Ramos (cell line): ENCODE measurements at regions not wholly inside any gene's neighbourhood (a gene's known extent, or its start where the extent isn't known, plus 50 kb on each side); places are given as distances from the start of the nearest gene placed in this dataset.

Source experiments
- in situ Hi-C: fragments of 300-500 bp; cut with MboI; formaldehyde crosslinking; loops from one replicate; pipeline ENCODE4 v1.14.3; 2022; ENCODE audit warnings: low sequenced_read_pairs; ENCODE audit not compliant: unreplicated experiment

- in situ Hi-C loops: no loop called here
Observed at GRCh38 chr2:217402144-217402543, 542.3 kb upstream of the TNP1 start.

- in situ Hi-C loops: no loop called here
Observed at GRCh38 chr2:217399291-217399690, 539.4 kb upstream of the TNP1 start.

- in situ Hi-C loops: no loop called here
Observed at GRCh38 chr2:217398860-217399259, 539.0 kb upstream of the TNP1 start.

- in situ Hi-C loops: no loop called here
Observed at GRCh38 chr2:217398101-217398500, 538.2 kb upstream of the TNP1 start.

- in situ Hi-C loops: no loop called here
Observed at GRCh38 chr2:217396586-217396985, 536.7 kb upstream of the TNP1 start.

- in situ Hi-C loops: no loop called here
Observed at GRCh38 chr2:217396165-217396564, 536.3 kb upstream of the TNP1 start.

- in situ Hi-C loops: no loop called here
Observed at GRCh38 chr2:217394510-217395351, 534.9 kb upstream of the TNP1 start.

- in situ Hi-C loops: no loop called here
Observed at GRCh38 chr2:217393585-217394032, 533.7 kb upstream of the TNP1 start.

GRCh38 chr2:217392930-217393584, 533.2 kb upstream of the TNP1 start:
- in situ Hi-C loops: no loop called here

- in situ Hi-C loops: no loop called here
Observed at GRCh38 chr2:217387776-217388387, 528.0 kb upstream of the TNP1 start.

GRCh38 chr2:217386041-217386440, 526.2 kb upstream of the TNP1 start:
- in situ Hi-C loops: no loop called here

- in situ Hi-C loops: no loop called here
Observed at GRCh38 chr2:217383620-217384019, 523.8 kb upstream of the TNP1 start.

- in situ Hi-C loops: no loop called here
Observed at GRCh38 chr2:217382794-217383193, 522.9 kb upstream of the TNP1 start.

GRCh38 chr2:217379807-217380206, 519.9 kb upstream of the TNP1 start:
- in situ Hi-C loops: no loop called here

GRCh38 chr2:217372794-217373193, 512.9 kb upstream of the TNP1 start:
- in situ Hi-C loops: no loop called here

- in situ Hi-C loops: no loop called here
Observed at GRCh38 chr2:217371781-217372213, 511.9 kb upstream of the TNP1 start.

GRCh38 chr2:217370391-217370790, 510.5 kb upstream of the TNP1 start:
- in situ Hi-C loops: no loop called here

- in situ Hi-C loops: no loop called here
Observed at GRCh38 chr2:217367464-217367863, 507.6 kb upstream of the TNP1 start.

- in situ Hi-C loops: no loop called here
Observed at GRCh38 chr2:217366966-217367365, 507.1 kb upstream of the TNP1 start.

GRCh38 chr2:217366266-217366895, 506.5 kb upstream of the TNP1 start:
- in situ Hi-C loops: no loop called here

- in situ Hi-C loops: no loop called here
Observed at GRCh38 chr2:217365656-217366055, 505.8 kb upstream of the TNP1 start.
